ENCODE measurements at regions not wholly inside any gene's neighbourhood (a gene's known extent, or its start where the extent isn't known, plus 50 kb on each side); places are given as distances from the start of the nearest gene placed in this dataset.

DNA sequence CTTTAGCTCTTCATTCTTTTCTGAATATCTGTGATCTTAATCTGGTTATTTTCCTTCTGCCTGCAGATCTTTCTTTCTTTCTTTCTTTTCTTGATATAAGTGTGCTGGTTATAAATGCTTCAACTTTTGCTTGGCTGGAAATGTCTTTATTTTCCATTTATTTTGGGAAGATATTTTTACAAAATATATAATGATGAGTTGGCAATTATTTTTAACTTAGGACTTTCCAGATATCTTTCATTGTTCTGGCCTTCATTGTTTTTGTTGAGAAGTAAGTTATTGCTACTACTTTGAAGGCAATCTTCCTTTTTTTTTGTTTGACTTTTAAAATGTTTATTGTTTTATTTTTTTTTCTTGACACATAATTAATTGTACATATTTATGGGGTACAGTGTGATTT, 75.3 kb downstream of the ZNF503 start:
- ChIA-PET POLR2A (no interaction called here), CTCF (ENCODE audit: low intra/inter-chr PET ratio, low total read pairs) (no interaction called here)
- no peaks in the 10 kb centered on the region; the same call in 1 of the 2 replicates for H3K4me1 ChIP-seq (ENCODE audit: insufficient read depth, low read length)
- H3K79me2 ChIP-seq (ENCODE audit: insufficient read depth, low read length), result no peaks in the 10 kb centered on the region
- H3K36me3 ChIP-seq (replicated peaks in 1 of 2; ENCODE audit: control insufficient read depth in 1 of 2, insufficient read depth in 2 of 2, low read length in 2 of 2), result no peaks in the 10 kb centered on the region
- H3K9me3 ChIP-seq (ENCODE audit: low read length), result no peaks in the 10 kb centered on the region
- intact Hi-C loops (cut with micrococcal nuclease; ENCODE audit: unreplicated experiment), result no loop called here
- no peaks in the 10 kb centered on the region for H4K20me1 ChIP-seq (ENCODE audit: insufficient read depth, low read length)
- BruUV-seq (replicated peaks), result no TSS peak
- TF ChIP-seq, protein P1, sequence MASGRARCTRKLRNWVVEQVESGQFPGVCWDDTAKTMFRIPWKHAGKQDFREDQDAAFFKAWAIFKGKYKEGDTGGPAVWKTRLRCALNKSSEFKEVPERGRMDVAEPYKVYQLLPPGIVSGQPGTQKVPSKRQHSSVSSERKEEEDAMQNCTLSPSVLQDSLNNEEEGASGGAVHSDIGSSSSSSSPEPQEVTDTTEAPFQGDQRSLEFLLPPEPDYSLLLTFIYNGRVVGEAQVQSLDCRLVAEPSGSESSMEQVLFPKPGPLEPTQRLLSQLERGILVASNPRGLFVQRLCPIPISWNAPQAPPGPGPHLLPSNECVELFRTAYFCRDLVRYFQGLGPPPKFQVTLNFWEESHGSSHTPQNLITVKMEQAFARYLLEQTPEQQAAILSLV (CRISPR knock-in tag; IDR thresholded peaks at IDR 0.05; ENCODE audit: borderline replicate concordance), result no peak
- TF ChIP-seq MAFF (IDR thresholded peaks at IDR 0.05; ENCODE audit: low read depth, low read length), result peak; percentile 92
- no peak for TF ChIP-seq ZNF446 (CRISPR knock-in tag; IDR thresholded peaks at IDR 0.05)
- peak; percentile 84 to 94 for TF ChIP-seq MAFK (conservative IDR thresholded peaks at IDR 0.05 in 1 of 2, IDR thresholded peaks at IDR 0.05 in 1 of 2; ENCODE audit: low read length in 2 of 2)
- H2AFZ ChIP-seq (ENCODE audit: low read length), result no peak overlapping the region
- FAIRE-seq (no peak), DNase-seq (ENCODE audit: low spot score) (no peak), ATAC-seq (no peak)
- H3K27me3 ChIP-seq (ENCODE audit: control insufficient read depth in 1 of 2, insufficient read depth in 2 of 2, low read length in 2 of 2), result no peaks in the 10 kb centered on the region; a peak in 1 of 5 replicates
- no peak overlapping the region for H3K4me3 ChIP-seq (replicated peaks in 1 of 3; ENCODE audit: insufficient read depth in 1 of 3, low read depth in 2 of 3, low read length in 3 of 3)
- H3K4me2 ChIP-seq (ENCODE audit: low read depth, low read length), result no peak overlapping the region
- H3K27ac ChIP-seq (ENCODE audit: extremely low read length, insufficient read depth, low read length), result no peak overlapping the region
- no peak overlapping the region for H3K9ac ChIP-seq (ENCODE audit: insufficient read depth, low read depth, low read length)
- in situ Hi-C loops (cut with HindIII; ENCODE audit: extremely low pct_ligation_motif_present, low pct_unique_long_range_greater_than_20kb), result no loop called here

DNA sequence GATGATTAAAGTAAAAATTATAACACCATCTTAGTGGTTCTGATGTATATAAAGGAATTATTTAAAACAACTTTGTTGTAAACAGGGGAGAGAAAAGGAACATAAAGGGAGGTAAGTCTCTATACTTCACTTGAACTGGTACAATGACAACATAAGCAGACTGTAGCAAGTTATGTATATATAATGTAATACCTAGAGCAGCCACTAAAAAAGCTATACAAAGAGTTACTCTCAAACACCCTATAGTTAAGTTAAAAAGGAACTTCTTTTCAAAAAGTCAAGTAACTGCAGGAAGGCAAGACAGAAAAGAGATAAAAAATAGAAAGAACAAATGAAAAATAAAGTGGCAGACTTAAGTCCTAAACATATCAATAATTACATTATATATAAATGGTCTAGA, 82.3 kb downstream of the ZNF503 start:
- intact Hi-C loops (cut with micrococcal nuclease; ENCODE audit: unreplicated experiment), result no loop called here
- H3K4me3 ChIP-seq (replicated peaks in 1 of 3; ENCODE audit: insufficient read depth in 1 of 3, low read depth in 2 of 3, low read length in 3 of 3), result no peak overlapping the region
- H4K20me1 ChIP-seq (ENCODE audit: insufficient read depth, low read length), result no peaks in the 10 kb centered on the region
- no peak overlapping the region for H3K9ac ChIP-seq (ENCODE audit: insufficient read depth, low read depth, low read length)
- no peaks in the 10 kb centered on the region for H3K36me3 ChIP-seq (replicated peaks in 1 of 2; ENCODE audit: control insufficient read depth in 1 of 2, insufficient read depth in 2 of 2, low read length in 2 of 2)
- H3K4me1 ChIP-seq (ENCODE audit: insufficient read depth, low read length), result no peaks in the 10 kb centered on the region
- no TSS peak for BruUV-seq (replicated peaks)
- ChIA-PET CTCF (ENCODE audit: low intra/inter-chr PET ratio, low total read pairs) (no interaction called here), POLR2A (no interaction called here)
- ATAC-seq, result peak; percentile 63
- H3K9me3 ChIP-seq (ENCODE audit: low read length), result no peaks in the 10 kb centered on the region
- in situ Hi-C loops (cut with HindIII; ENCODE audit: extremely low pct_ligation_motif_present, low pct_unique_long_range_greater_than_20kb), result no loop called here
- no peak for DNase-seq (ENCODE audit: low spot score)
- no peak overlapping the region for H3K27ac ChIP-seq (ENCODE audit: extremely low read length, insufficient read depth, low read length)
- H3K79me2 ChIP-seq (ENCODE audit: insufficient read depth, low read length), result no peaks in the 10 kb centered on the region
- no peak overlapping the region for H2AFZ ChIP-seq (ENCODE audit: low read length)
- FAIRE-seq, result no peak
- H3K27me3 ChIP-seq (ENCODE audit: control insufficient read depth in 1 of 2, insufficient read depth in 2 of 2, low read length in 2 of 2), result no peaks in the 10 kb centered on the region
- H3K4me2 ChIP-seq (ENCODE audit: low read depth, low read length), result no peak overlapping the region
- TF ChIP-seq ESRRA (CRISPR knock-in tag; IDR thresholded peaks at IDR 0.05; ENCODE audit: low read depth) (no peak), KDM2A (CRISPR knock-in tag; IDR thresholded peaks at IDR 0.05; ENCODE audit: borderline replicate concordance, low read depth) (no peak), ZSCAN31 (CRISPR knock-in tag; IDR thresholded peaks at IDR 0.05; ENCODE audit: low read depth) (no peak), ZNF24 (IDR thresholded peaks at IDR 0.05) (no peak), FOXK1 (CRISPR knock-in tag; IDR thresholded peaks at IDR 0.05; ENCODE audit: borderline replicate concordance, low read depth) (no peak), ZNF331 (CRISPR knock-in tag; IDR thresholded peaks at IDR 0.05) (no peak)
- TF ChIP-seq, protein P2, sequence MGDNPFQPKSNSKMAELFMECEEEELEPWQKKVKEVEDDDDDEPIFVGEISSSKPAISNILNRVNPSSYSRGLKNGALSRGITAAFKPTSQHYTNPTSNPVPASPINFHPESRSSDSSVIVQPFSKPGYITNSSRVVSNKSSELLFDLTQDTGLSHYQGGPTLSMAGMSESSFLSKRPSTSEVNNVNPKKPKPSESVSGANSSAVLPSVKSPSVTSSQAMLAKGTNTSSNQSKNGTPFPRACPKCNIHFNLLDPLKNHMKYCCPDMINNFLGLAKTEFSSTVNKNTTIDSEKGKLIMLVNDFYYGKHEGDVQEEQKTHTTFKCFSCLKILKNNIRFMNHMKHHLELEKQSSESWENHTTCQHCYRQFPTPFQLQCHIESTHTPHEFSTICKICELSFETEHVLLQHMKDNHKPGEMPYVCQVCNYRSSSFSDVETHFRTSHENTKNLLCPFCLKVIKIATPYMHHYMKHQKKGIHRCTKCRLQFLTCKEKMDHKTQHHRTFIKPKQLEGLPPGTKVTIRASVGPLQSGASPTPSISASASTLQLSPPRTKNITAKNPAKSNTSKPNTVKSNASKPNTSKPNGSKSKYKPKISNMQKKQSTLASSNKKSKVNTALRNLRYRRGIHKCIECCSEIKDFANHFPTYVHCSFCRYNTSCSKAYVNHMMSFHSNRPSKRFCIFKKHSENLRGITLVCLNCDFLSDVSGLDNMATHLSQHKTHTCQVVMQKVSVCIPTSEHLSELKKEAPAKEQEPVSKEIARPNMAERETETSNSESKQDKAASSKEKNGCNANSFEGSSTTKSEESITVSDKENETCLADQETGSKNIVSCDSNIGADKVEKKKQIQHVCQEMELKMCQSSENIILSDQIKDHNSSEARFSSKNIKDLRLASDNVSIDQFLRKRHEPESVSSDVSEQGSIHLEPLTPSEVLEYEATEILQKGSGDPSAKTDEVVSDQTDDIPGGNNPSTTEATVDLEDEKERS (CRISPR knock-in tag; IDR thresholded peaks at IDR 0.05), result no peak
- TF ChIP-seq, protein P3, sequence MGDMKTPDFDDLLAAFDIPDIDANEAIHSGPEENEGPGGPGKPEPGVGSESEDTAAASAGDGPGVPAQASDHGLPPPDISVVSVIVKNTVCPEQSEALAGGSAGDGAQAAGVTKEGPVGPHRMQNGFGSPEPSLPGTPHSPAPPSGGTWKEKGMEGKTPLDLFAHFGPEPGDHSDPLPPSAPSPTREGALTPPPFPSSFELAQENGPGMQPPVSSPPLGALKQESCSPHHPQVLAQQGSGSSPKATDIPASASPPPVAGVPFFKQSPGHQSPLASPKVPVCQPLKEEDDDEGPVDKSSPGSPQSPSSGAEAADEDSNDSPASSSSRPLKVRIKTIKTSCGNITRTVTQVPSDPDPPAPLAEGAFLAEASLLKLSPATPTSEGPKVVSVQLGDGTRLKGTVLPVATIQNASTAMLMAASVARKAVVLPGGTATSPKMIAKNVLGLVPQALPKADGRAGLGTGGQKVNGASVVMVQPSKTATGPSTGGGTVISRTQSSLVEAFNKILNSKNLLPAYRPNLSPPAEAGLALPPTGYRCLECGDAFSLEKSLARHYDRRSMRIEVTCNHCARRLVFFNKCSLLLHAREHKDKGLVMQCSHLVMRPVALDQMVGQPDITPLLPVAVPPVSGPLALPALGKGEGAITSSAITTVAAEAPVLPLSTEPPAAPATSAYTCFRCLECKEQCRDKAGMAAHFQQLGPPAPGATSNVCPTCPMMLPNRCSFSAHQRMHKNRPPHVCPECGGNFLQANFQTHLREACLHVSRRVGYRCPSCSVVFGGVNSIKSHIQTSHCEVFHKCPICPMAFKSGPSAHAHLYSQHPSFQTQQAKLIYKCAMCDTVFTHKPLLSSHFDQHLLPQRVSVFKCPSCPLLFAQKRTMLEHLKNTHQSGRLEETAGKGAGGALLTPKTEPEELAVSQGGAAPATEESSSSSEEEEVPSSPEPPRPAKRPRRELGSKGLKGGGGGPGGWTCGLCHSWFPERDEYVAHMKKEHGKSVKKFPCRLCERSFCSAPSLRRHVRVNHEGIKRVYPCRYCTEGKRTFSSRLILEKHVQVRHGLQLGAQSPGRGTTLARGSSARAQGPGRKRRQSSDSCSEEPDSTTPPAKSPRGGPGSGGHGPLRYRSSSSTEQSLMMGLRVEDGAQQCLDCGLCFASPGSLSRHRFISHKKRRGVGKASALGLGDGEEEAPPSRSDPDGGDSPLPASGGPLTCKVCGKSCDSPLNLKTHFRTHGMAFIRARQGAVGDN (CRISPR knock-in tag; IDR thresholded peaks at IDR 0.05), result no peak

Measured in HepG2 (cell line).